IMR-90 (cell line): ENCODE measurements at regions not wholly inside any gene's neighbourhood (a gene's known extent, or its start where the extent isn't known, plus 50 kb on each side); places are given as distances from the start of the nearest gene placed in this dataset.

Experiments used
- FOS ChIP-seq: fragments of 150-350 bp; IDR thresholded peaks from 2 replicates; pipeline ENCODE4 v1.6.1; 2016; ENCODE audit warnings: low read depth, low read length
- MAFK ChIP-seq: IDR thresholded peaks from 2 replicates; pipeline ENCODE4 v1.6.1; 2012; ENCODE audit warnings: low read depth, low read length, improper control_type of control experiment
- MAZ ChIP-seq: IDR thresholded peaks from 2 replicates; pipeline ENCODE4 v1.6.1; 2012; ENCODE audit warnings: low read depth, mild to moderate bottlenecking, low read length, improper control_type of control experiment, moderate library complexity, borderline replicate concordance
- POLR2A ChIP-seq: IDR thresholded peaks from 2 replicates; pipeline ENCODE4 v1.6.1; 2012; ENCODE audit warnings: mild to moderate bottlenecking, low read depth, low read length
- RFX5 ChIP-seq: IDR thresholded peaks from 2 replicates; pipeline ENCODE4 v1.8.0; 2012; ENCODE audit warnings: low read depth, mild to moderate bottlenecking, low read length, moderate library complexity
- SMC3 ChIP-seq: fragments of 150-350 bp; IDR thresholded peaks from 2 replicates; pipeline ENCODE4 v1.6.1; 2016; ENCODE audit warnings: low read depth, mild to moderate bottlenecking, antibody characterized with exemption, low read length, moderate library complexity
- TF ChIP-seq, protein P1 (sequence below): conservative IDR thresholded peaks from 2 replicates; pipeline ENCODE4 v1.5.1; 2012; ENCODE audit warnings: mild to moderate bottlenecking, low read depth, low read length, improper control_type of control experiment

DNA sequence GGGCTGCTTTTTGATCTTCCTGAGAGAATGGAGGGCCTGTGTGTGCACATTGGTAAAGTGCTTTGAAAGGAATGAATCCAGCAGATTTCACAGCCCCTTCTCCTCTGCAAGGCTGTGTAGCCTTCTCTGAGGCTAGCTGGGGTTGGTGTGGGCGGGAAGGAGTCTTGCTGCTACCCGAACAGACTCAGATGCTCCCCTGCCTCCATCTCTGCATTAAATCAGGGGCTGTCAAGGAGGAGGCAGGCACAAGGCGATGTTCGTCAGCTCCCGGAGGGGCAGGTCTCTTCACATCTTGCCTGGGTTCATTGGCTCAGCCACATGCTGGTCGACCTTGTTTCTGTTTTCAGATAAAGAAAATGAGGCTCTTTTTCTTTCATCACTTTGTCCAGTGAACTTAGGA lies 291.5 kb upstream of the SULF2 start:
- TF ChIP-seq, protein P1, sequence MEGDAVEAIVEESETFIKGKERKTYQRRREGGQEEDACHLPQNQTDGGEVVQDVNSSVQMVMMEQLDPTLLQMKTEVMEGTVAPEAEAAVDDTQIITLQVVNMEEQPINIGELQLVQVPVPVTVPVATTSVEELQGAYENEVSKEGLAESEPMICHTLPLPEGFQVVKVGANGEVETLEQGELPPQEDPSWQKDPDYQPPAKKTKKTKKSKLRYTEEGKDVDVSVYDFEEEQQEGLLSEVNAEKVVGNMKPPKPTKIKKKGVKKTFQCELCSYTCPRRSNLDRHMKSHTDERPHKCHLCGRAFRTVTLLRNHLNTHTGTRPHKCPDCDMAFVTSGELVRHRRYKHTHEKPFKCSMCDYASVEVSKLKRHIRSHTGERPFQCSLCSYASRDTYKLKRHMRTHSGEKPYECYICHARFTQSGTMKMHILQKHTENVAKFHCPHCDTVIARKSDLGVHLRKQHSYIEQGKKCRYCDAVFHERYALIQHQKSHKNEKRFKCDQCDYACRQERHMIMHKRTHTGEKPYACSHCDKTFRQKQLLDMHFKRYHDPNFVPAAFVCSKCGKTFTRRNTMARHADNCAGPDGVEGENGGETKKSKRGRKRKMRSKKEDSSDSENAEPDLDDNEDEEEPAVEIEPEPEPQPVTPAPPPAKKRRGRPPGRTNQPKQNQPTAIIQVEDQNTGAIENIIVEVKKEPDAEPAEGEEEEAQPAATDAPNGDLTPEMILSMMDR, result no peak
- TF ChIP-seq POLR2A (no peak), MAZ (no peak), SMC3 (no peak), MAFK (no peak), FOS (no peak), RFX5 (no peak)
